ENCODE measurements at regions not wholly inside any gene's neighbourhood (a gene's known extent, or its start where the extent isn't known, plus 50 kb on each side); places are given as distances from the start of the nearest gene placed in this dataset.

DNA sequence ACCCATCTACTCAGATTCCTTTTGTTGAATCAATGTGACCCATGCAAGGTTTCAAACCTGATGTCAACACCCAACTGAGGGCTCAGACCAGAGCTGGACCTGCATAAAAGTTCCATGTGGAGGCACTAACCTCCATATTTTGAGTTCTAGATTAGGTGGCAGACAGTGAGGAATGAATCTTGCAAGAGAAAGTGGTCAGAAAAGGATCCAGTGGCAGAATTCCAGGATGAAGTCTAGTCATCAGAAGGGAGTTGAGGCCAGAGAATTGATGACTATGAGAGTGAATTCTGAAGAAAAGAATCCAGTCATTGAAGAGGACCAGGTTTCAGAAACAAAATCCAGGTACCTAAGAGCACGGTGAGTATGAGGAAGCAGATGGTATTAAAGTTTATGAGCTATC is 205.1 kb upstream of the RGMB start:
- TF ChIP-seq, protein P1, sequence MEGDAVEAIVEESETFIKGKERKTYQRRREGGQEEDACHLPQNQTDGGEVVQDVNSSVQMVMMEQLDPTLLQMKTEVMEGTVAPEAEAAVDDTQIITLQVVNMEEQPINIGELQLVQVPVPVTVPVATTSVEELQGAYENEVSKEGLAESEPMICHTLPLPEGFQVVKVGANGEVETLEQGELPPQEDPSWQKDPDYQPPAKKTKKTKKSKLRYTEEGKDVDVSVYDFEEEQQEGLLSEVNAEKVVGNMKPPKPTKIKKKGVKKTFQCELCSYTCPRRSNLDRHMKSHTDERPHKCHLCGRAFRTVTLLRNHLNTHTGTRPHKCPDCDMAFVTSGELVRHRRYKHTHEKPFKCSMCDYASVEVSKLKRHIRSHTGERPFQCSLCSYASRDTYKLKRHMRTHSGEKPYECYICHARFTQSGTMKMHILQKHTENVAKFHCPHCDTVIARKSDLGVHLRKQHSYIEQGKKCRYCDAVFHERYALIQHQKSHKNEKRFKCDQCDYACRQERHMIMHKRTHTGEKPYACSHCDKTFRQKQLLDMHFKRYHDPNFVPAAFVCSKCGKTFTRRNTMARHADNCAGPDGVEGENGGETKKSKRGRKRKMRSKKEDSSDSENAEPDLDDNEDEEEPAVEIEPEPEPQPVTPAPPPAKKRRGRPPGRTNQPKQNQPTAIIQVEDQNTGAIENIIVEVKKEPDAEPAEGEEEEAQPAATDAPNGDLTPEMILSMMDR (IDR thresholded peaks at IDR 0.05), result no peak
- no peaks in the 10 kb centered on the region for H3K9me3 ChIP-seq (ENCODE audit: control insufficient read depth in 1 of 2, insufficient read depth in 1 of 2, low read length in 2 of 2)
- POLR2A ChIA-PET, result no interaction called here
- CTCF ChIA-PET, result no interaction called here
- no peak for DNase-seq
- H3K9me3 Mint-ChIP-seq, result no peaks in the 10 kb centered on the region
- peaks cover 6% of the 10 kb centered on the region for H3K27me3 Mint-ChIP-seq
- no peaks in the 10 kb centered on the region for H3K27me3 ChIP-seq (ENCODE audit: control insufficient read depth in 1 of 2, insufficient read depth in 2 of 2, low read length in 2 of 2)
- H3K4me1 ChIP-seq (ENCODE audit: insufficient read depth, low read length), result no peaks in the 10 kb centered on the region
- intact Hi-C loops (cut with DNase I, micrococcal nuclease), result no loop called here
- H3K27ac Mint-ChIP-seq, result no peak overlapping the region
- H3K27ac ChIP-seq (ENCODE audit: low read depth in 1 of 2, low read length in 2 of 2), result no peak overlapping the region
- no peak overlapping the region for H3K4me3 Mint-ChIP-seq
- no peaks in the 10 kb centered on the region for H3K36me3 ChIP-seq (ENCODE audit: insufficient read depth, low read length)
- no peak for ATAC-seq (ENCODE audit: poor library complexity)
- H3K4me1 Mint-ChIP-seq (ENCODE audit: low read depth), result no peaks in the 10 kb centered on the region
- H3K36me3 Mint-ChIP-seq (ENCODE audit: low read depth), result no peaks in the 10 kb centered on the region
- no peak overlapping the region for H3K4me3 ChIP-seq (ENCODE audit: low read length)

DNA sequence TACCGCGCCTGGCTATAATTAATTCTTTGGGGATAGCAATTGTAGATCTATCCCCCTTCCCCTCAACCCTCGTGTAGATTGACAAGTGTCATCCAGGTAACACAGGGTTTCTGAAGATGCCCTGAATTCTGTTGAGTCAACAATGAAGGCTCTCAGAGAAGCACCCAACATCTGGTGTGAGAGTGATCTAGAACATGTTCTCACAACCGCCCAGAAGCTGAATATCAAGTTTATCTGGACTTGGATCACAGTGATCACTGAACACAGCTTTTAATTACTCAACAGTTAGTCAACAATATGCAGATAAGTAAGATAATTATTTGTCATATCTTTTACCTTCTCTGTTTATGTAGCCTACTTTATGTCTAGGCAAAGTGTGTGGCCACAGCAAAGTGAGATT is 204.2 kb upstream of the RGMB start:
- Histone ChIP-seq H3K27me3 (ENCODE audit: control insufficient read depth in 1 of 2, insufficient read depth in 2 of 2, low read length in 2 of 2) (no peaks in the 10 kb centered on the region), H3K27ac (ENCODE audit: low read depth in 1 of 2, low read length in 2 of 2) (no peak overlapping the region), H3K9me3 (ENCODE audit: control insufficient read depth in 1 of 2, insufficient read depth in 1 of 2, low read length in 2 of 2) (no peaks in the 10 kb centered on the region), H3K36me3 (ENCODE audit: insufficient read depth, low read length) (no peaks in the 10 kb centered on the region), H3K4me1 (ENCODE audit: insufficient read depth, low read length) (no peaks in the 10 kb centered on the region), H3K4me3 (ENCODE audit: low read length) (no peak overlapping the region)
- intact Hi-C loops (cut with DNase I, micrococcal nuclease), result no loop called here
- H3K4me3 Mint-ChIP-seq, result no peak overlapping the region
- ATAC-seq (ENCODE audit: poor library complexity) (no peak), DNase-seq (no peak)
- H3K27me3 Mint-ChIP-seq, result peaks cover 12% of the 10 kb centered on the region
- ChIA-PET CTCF (no interaction called here), POLR2A (no interaction called here)
- no peaks in the 10 kb centered on the region for H3K4me1 Mint-ChIP-seq (ENCODE audit: low read depth)
- no peaks in the 10 kb centered on the region for H3K9me3 Mint-ChIP-seq
- TF ChIP-seq, protein P1 (IDR thresholded peaks at IDR 0.05), result no peak
- no peaks in the 10 kb centered on the region for H3K36me3 Mint-ChIP-seq (ENCODE audit: low read depth)
- H3K27ac Mint-ChIP-seq, result no peak overlapping the region

DNA sequence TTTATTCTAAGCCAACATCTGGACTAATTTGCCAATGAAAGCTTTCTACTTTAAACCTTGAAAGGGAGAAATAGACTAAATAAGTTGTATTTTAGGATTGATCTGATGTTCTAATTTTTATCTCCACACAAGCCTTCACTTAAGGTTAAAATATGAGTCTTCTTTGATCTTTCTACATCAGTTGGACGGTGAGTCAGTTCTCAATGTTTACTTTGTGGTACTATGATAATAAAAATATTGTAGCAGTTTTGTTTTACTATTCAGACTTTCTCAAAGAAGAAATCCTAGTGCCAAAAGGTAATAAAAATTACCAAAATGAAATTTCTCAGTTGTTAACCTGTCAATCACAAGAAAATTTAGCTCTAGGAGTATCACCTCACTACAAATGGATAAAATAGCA is 203.5 kb upstream of the RGMB start:
- no peaks in the 10 kb centered on the region for H3K9me3 ChIP-seq (ENCODE audit: control insufficient read depth in 1 of 2, insufficient read depth in 1 of 2, low read length in 2 of 2)
- no peaks in the 10 kb centered on the region for H3K36me3 ChIP-seq (ENCODE audit: insufficient read depth, low read length)
- peaks cover 12% of the 10 kb centered on the region for H3K27me3 Mint-ChIP-seq
- ChIA-PET POLR2A (no interaction called here), CTCF (no interaction called here)
- no peak overlapping the region for H3K4me3 Mint-ChIP-seq
- no peaks in the 10 kb centered on the region for H3K9me3 Mint-ChIP-seq
- no peak overlapping the region for H3K4me3 ChIP-seq (ENCODE audit: low read length)
- no peaks in the 10 kb centered on the region for H3K4me1 ChIP-seq (ENCODE audit: insufficient read depth, low read length)
- ATAC-seq (ENCODE audit: poor library complexity) (no peak), DNase-seq (no peak)
- H3K27ac ChIP-seq (ENCODE audit: low read depth in 1 of 2, low read length in 2 of 2), result no peak overlapping the region
- H3K27me3 ChIP-seq (ENCODE audit: control insufficient read depth in 1 of 2, insufficient read depth in 2 of 2, low read length in 2 of 2), result no peaks in the 10 kb centered on the region
- intact Hi-C loops (cut with DNase I, micrococcal nuclease), result no loop called here
- H3K4me1 Mint-ChIP-seq (ENCODE audit: low read depth), result no peaks in the 10 kb centered on the region
- H3K27ac Mint-ChIP-seq, result no peak overlapping the region
- no peaks in the 10 kb centered on the region for H3K36me3 Mint-ChIP-seq (ENCODE audit: low read depth)
- TF ChIP-seq, protein P1 (IDR thresholded peaks at IDR 0.05), result no peak
